MCF 10A (cell line): ENCODE measurements at regions not wholly inside any gene's neighbourhood (a gene's known extent, or its start where the extent isn't known, plus 50 kb on each side); places are given as distances from the start of the nearest gene placed in this dataset.

ENCODE experiments used
- BruUV-seq: library from RNA; stranded (reverse); fragments of 400-500 nt; replicated peaks from 2 replicates; lab custom pipeline; 2021; lab: Mats Ljungman, UMichigan
- CTCF ChIA-PET: fragments of 300-600 bp; sonication (Branson Sonifier 250); formaldehyde crosslinking; extraction: SDS; loops from one replicate; lab custom pipeline; 2021; ENCODE audit warnings: antibody characterized with exemption, inconsistent platforms; lab: Yijun Ruan, JAX
- POLR2A ChIA-PET: fragments of 300-600, 350-650 bp; sonication (Branson Sonifier 250); formaldehyde crosslinking; extraction: SDS; loops from one replicate; lab custom pipeline; 2020; ENCODE audit warnings: antibody characterized with exemption, inconsistent platforms; lab: Yijun Ruan, JAX
- DNase-seq: peaks from one replicate; pipeline ENCODE4 v3.0.0-alpha.2; 2018; ENCODE audit not compliant: unreplicated experiment
- H3K27ac Mint-ChIP-seq: one replicate; pipeline ENCODE4 v1.8.0; 2022; ENCODE audit warnings: mild to moderate bottlenecking, low read depth, mixed read lengths; ENCODE audit not compliant: unreplicated experiment
- H3K27me3 Mint-ChIP-seq: one replicate; pipeline ENCODE4 v1.8.0; 2022; ENCODE audit warnings: mixed read lengths; ENCODE audit not compliant: insufficient read depth, unreplicated experiment
- H3K36me3 Mint-ChIP-seq: one replicate; pipeline ENCODE4 v1.8.0; 2022; ENCODE audit warnings: mild to moderate bottlenecking, moderate library complexity, mixed read lengths; ENCODE audit not compliant: insufficient read depth, unreplicated experiment
- H3K4me1 Mint-ChIP-seq: one replicate; pipeline ENCODE4 v1.8.0; 2022; ENCODE audit warnings: mixed read lengths; ENCODE audit not compliant: insufficient read depth, unreplicated experiment
- H3K4me3 Mint-ChIP-seq: one replicate; pipeline ENCODE4 v1.8.0; 2022; ENCODE audit warnings: mild to moderate bottlenecking, moderate library complexity, mixed read lengths; ENCODE audit not compliant: unreplicated experiment
- H3K9me3 Mint-ChIP-seq: one replicate; pipeline ENCODE4 v1.8.0; 2022; ENCODE audit warnings: mixed read lengths; ENCODE audit not compliant: unreplicated experiment
- CTCF ChIP-seq: fragments of 200-600 bp; IDR thresholded peaks from one replicate; pipeline ENCODE4 v1.8.0; 2022; ENCODE audit warnings: antibody characterized with exemption, mild to moderate bottlenecking; ENCODE audit not compliant: unreplicated experiment
- intact Hi-C: fragments of 100-400 bp; cut with micrococcal nuclease; formaldehyde crosslinking; loops from 2 replicates; pipeline ENCODE4 v1.14.1; 2022

- Mint-ChIP-seq H3K27me3 (no peaks in the 10 kb centered on the region), H3K9me3 (peaks cover 8% of the 10 kb centered on the region), H3K4me3 (no peak overlapping the region), H3K4me1 (no peaks in the 10 kb centered on the region), H3K27ac (no peak overlapping the region), H3K36me3 (no peaks in the 10 kb centered on the region)
- BruUV-seq: no TSS peak
- ChIA-PET POLR2A (no interaction called here), CTCF (no interaction called here)
- no peak for DNase-seq
- no peak for TF ChIP-seq CTCF
- intact Hi-C loops: loop anchor here (5.0 kb wide), 1 partner anchor 79 kb away; no protein-coding TSS in a partner anchor
Observed at GRCh38 chr1:121586369-121587229, 401.8 kb downstream of the SRGAP2C start.

- no peaks in the 10 kb centered on the region for H3K4me1 Mint-ChIP-seq
- H3K4me3 Mint-ChIP-seq: no peak overlapping the region
- no peaks in the 10 kb centered on the region for H3K27me3 Mint-ChIP-seq
- ChIA-PET POLR2A (no interaction called here), CTCF (no interaction called here)
- H3K27ac Mint-ChIP-seq: no peak overlapping the region
- TF ChIP-seq CTCF: no peak
- peaks cover 8% of the 10 kb centered on the region for H3K9me3 Mint-ChIP-seq
- DNase-seq: no peak
- H3K36me3 Mint-ChIP-seq: no peaks in the 10 kb centered on the region
- intact Hi-C loops: loop anchor here (5.0 kb wide), 1 partner anchor 80 kb away; no protein-coding TSS in a partner anchor
- no TSS peak for BruUV-seq
Observed at GRCh38 chr1:121587230-121587569, 402.4 kb downstream of the SRGAP2C start.

GRCh38 chr1:121587777-121588176 is 403.0 kb downstream of the SRGAP2C start:
- Mint-ChIP-seq H3K27me3 (no peaks in the 10 kb centered on the region), H3K4me1 (no peaks in the 10 kb centered on the region), H3K4me3 (no peak overlapping the region), H3K36me3 (no peaks in the 10 kb centered on the region), H3K27ac (no peak overlapping the region), H3K9me3 (peaks cover 8% of the 10 kb centered on the region)
- DNase-seq: no peak
- ChIA-PET POLR2A (interaction anchor here (0.7 kb wide), 1 partner anchor 22 kb away, joined by 3 read pairs; no protein-coding TSS in a partner anchor), CTCF (no interaction called here)
- intact Hi-C loops: loop anchor here (5.0 kb wide), 1 partner anchor 80 kb away; no protein-coding TSS in a partner anchor
- no peak for TF ChIP-seq CTCF
- no TSS peak for BruUV-seq

- H3K27me3 Mint-ChIP-seq: no peaks in the 10 kb centered on the region
- no peak for TF ChIP-seq CTCF
- BruUV-seq: no TSS peak
- H3K4me3 Mint-ChIP-seq: no peak overlapping the region
- ChIA-PET POLR2A (no interaction called here), CTCF (no interaction called here)
- H3K36me3 Mint-ChIP-seq: no peaks in the 10 kb centered on the region
- no peak for DNase-seq
- H3K9me3 Mint-ChIP-seq: no peaks in the 10 kb centered on the region
- H3K27ac Mint-ChIP-seq: no peak overlapping the region
- intact Hi-C loops: no loop called here
- H3K4me1 Mint-ChIP-seq: no peaks in the 10 kb centered on the region
Observed at GRCh38 chr1:121594096-121594495, 409.3 kb downstream of the SRGAP2C start.
